CD8-positive, alpha-beta memory T cell (primary cell): ENCODE measurements at regions not wholly inside any gene's neighbourhood (a gene's known extent, or its start where the extent isn't known, plus 50 kb on each side); places are given as distances from the start of the nearest gene placed in this dataset.

Source experiments
- CTCF ChIA-PET: fragments of 350-600 bp; sonication (Branson Sonifier 250); formaldehyde crosslinking; loops from one replicate; lab custom pipeline; 2021; ENCODE audit warnings: antibody characterized with exemption; lab: Charles Lee
- POLR2A ChIA-PET: fragments of 350-600 bp; sonication (Branson Sonifier 250); formaldehyde crosslinking; loops from one replicate; lab custom pipeline; 2021; ENCODE audit warnings: antibody characterized with exemption; lab: Charles Lee
- DNase-seq, 5 donors: peaks; one replicate each; pipeline versions ENCODE4 v3.0.0 to v3.0.0-alpha.2; 2020 to 2022; ENCODE audit warnings: mixed read lengths in 1 of 5
- H3K27ac ChIP-seq: one replicate; pipeline ENCODE4 v1.7.0; 2013; ENCODE audit warnings: low read depth, mild to moderate bottlenecking, low read length, moderate library complexity
- H3K27me3 ChIP-seq: 2 replicates; pipeline ENCODE4 v1.7.0; 2013; ENCODE audit warnings: low read length, mild to moderate bottlenecking; ENCODE audit not compliant: insufficient read depth, poor library complexity, severe bottlenecking
- H3K36me3 ChIP-seq: 2 replicates; pipeline ENCODE4 v1.7.0; 2013; ENCODE audit warnings: mild to moderate bottlenecking, low read length, moderate library complexity; ENCODE audit not compliant: insufficient read depth
- H3K4me1 ChIP-seq: 2 replicates; pipeline ENCODE4 v1.7.0; 2013; ENCODE audit warnings: mild to moderate bottlenecking, low read length, moderate library complexity; ENCODE audit not compliant: insufficient read depth
- H3K4me3 ChIP-seq: 2 replicates; pipeline ENCODE4 v1.7.0; 2013; ENCODE audit warnings: mild to moderate bottlenecking, low read length
- H3K9me3 ChIP-seq: 2 replicates; pipeline ENCODE4 v1.7.0; 2013; ENCODE audit warnings: mild to moderate bottlenecking, low read length
- H3K27ac Mint-ChIP-seq, 8 donors: one replicate each; pipeline ENCODE4 v1.8.0; 2020 to 2021; ENCODE audit warnings: mixed read lengths in 8 of 8, mild to moderate bottlenecking in 6 of 8, inconsistent platforms in 3 of 8, moderate library complexity in 3 of 8
- H3K27me3 Mint-ChIP-seq, 2 donors: one replicate each; pipeline ENCODE4 v1.8.0; 2020 to 2021; ENCODE audit warnings: mixed read lengths in 2 of 2, mild to moderate bottlenecking in 1 of 2, moderate library complexity in 1 of 2
- H3K36me3 Mint-ChIP-seq, 3 donors: one replicate each; pipeline ENCODE4 v1.8.0; 2020 to 2021; ENCODE audit warnings: mixed read lengths in 3 of 3, inconsistent platforms in 1 of 3, mild to moderate bottlenecking in 1 of 3
- H3K4me1 Mint-ChIP-seq, 3 donors: one replicate each; pipeline ENCODE4 v1.8.0; 2020 to 2021; ENCODE audit warnings: mixed read lengths in 3 of 3, inconsistent platforms in 1 of 3, mild to moderate bottlenecking in 1 of 3
- H3K4me3 Mint-ChIP-seq, 7 donors: one replicate each; pipeline ENCODE4 v1.8.0; 2020 to 2021; ENCODE audit warnings: mixed read lengths in 7 of 7, mild to moderate bottlenecking in 6 of 7, moderate library complexity in 4 of 7, inconsistent platforms in 2 of 7
- H3K9me3 Mint-ChIP-seq, 5 donors: one replicate each; pipeline ENCODE4 v1.8.0; 2020 to 2022; ENCODE audit warnings: mixed read lengths in 5 of 5, mild to moderate bottlenecking in 3 of 5, moderate library complexity in 2 of 5, inconsistent platforms in 1 of 5

GRCh38 chr11:29432719-29433325 lies 584.0 kb downstream of the KCNA4 start:
- CTCF ChIA-PET: no interaction called here
- POLR2A ChIA-PET: no interaction called here
- DNase-seq: no peak

GRCh38 chr11:29405305-29405704 lies 611.5 kb downstream of the KCNA4 start:
- Mint-ChIP-seq H3K4me1 (no peaks in the 10 kb centered on the region), H3K27ac (no peak overlapping the region), H3K4me3 (no peak overlapping the region), H3K36me3 (no peaks in the 10 kb centered on the region), H3K9me3 (peaks cover 0 to 32% (median 1%) of the 10 kb centered on the region in 5 donors), H3K27me3 (no peaks in the 10 kb centered on the region)
- no peak for DNase-seq
- Histone ChIP-seq H3K36me3 (no peaks in the 10 kb centered on the region), H3K27ac (no peak overlapping the region), H3K4me1 (no peaks in the 10 kb centered on the region), H3K27me3 (no peaks in the 10 kb centered on the region), H3K9me3 (no peaks in the 10 kb centered on the region), H3K4me3 (no peak overlapping the region)
- ChIA-PET CTCF (no interaction called here), POLR2A (no interaction called here)

More at GRCh38 chr11:29432719-29433325, 584.0 kb downstream of the KCNA4 start:
- no peaks in the 10 kb centered on the region for H3K9me3 ChIP-seq
- Mint-ChIP-seq H3K27me3 (no peaks in the 10 kb centered on the region), H3K4me1 (no peaks in the 10 kb centered on the region), H3K27ac (no peak overlapping the region), H3K4me3 (no peak overlapping the region), H3K36me3 (no peaks in the 10 kb centered on the region), H3K9me3 (peaks cover 0 to 9% (median 2%) of the 10 kb centered on the region in 5 donors)
- no peaks in the 10 kb centered on the region for H3K4me1 ChIP-seq
- H3K27me3 ChIP-seq: no peaks in the 10 kb centered on the region
- H3K27ac ChIP-seq: no peak overlapping the region
- no peak overlapping the region for H3K4me3 ChIP-seq
- H3K36me3 ChIP-seq: no peaks in the 10 kb centered on the region

- no peaks in the 10 kb centered on the region for H3K4me1 ChIP-seq
- no peaks in the 10 kb centered on the region for H3K36me3 ChIP-seq
- ChIA-PET CTCF (no interaction called here), POLR2A (no interaction called here)
- H3K9me3 ChIP-seq: no peaks in the 10 kb centered on the region
- H3K27me3 ChIP-seq: no peaks in the 10 kb centered on the region
- peaks cover 0 to 2% (median 0%) of the 10 kb centered on the region in 3 donors for H3K36me3 Mint-ChIP-seq
- H3K4me3 ChIP-seq: no peak overlapping the region
- H3K27me3 Mint-ChIP-seq: no peaks in the 10 kb centered on the region
- peaks cover 0 to 13% (median 7%) of the 10 kb centered on the region in 5 donors for H3K9me3 Mint-ChIP-seq
- H3K4me1 Mint-ChIP-seq: no peaks in the 10 kb centered on the region
- H3K27ac Mint-ChIP-seq: no peak overlapping the region
- no peak overlapping the region for H3K4me3 Mint-ChIP-seq
- no peak overlapping the region for H3K27ac ChIP-seq
- no peak for DNase-seq
These were observed 621.2 kb downstream of the KCNA4 start for GRCh38 chr11:29395555-29396072.

GRCh38 chr11:29389793-29390192 lies 627.0 kb downstream of the KCNA4 start:
- H3K27ac Mint-ChIP-seq: no peak overlapping the region
- Histone ChIP-seq H3K9me3 (no peaks in the 10 kb centered on the region), H3K27ac (no peak overlapping the region), H3K27me3 (no peaks in the 10 kb centered on the region), H3K4me3 (no peak overlapping the region), H3K4me1 (no peaks in the 10 kb centered on the region), H3K36me3 (no peaks in the 10 kb centered on the region)
- no peaks in the 10 kb centered on the region for H3K4me1 Mint-ChIP-seq
- no peaks in the 10 kb centered on the region for H3K36me3 Mint-ChIP-seq
- no peaks in the 10 kb centered on the region for H3K27me3 Mint-ChIP-seq
- CTCF ChIA-PET: no interaction called here
- no peak overlapping the region for H3K4me3 Mint-ChIP-seq
- DNase-seq: no peak
- peaks cover 0 to 18% (median 5%) of the 10 kb centered on the region in 5 donors for H3K9me3 Mint-ChIP-seq
- POLR2A ChIA-PET: no interaction called here

- ChIA-PET POLR2A (no interaction called here), CTCF (no interaction called here)
- Histone ChIP-seq H3K36me3 (no peaks in the 10 kb centered on the region), H3K4me1 (no peaks in the 10 kb centered on the region), H3K27me3 (no peaks in the 10 kb centered on the region), H3K27ac (no peak overlapping the region), H3K4me3 (no peak overlapping the region), H3K9me3 (no peaks in the 10 kb centered on the region)
- Mint-ChIP-seq H3K27me3 (no peaks in the 10 kb centered on the region), H3K36me3 (peaks cover 0 to 2% (median 0%) of the 10 kb centered on the region in 3 donors), H3K4me3 (no peak overlapping the region), H3K9me3 (peaks cover 14 to 32% (median 17%) of the 10 kb centered on the region in 5 donors), H3K27ac (no peak overlapping the region), H3K4me1 (no peaks in the 10 kb centered on the region)
- DNase-seq: no peak
These were observed 643.1 kb downstream of the KCNA4 start for GRCh38 chr11:29373725-29374124.

GRCh38 chr11:29368126-29368525 lies 648.7 kb downstream of the KCNA4 start:
- Mint-ChIP-seq H3K9me3 (peaks cover 5 to 20% (median 18%) of the 10 kb centered on the region in 5 donors), H3K36me3 (no peaks in the 10 kb centered on the region), H3K27ac (no peak overlapping the region), H3K27me3 (no peaks in the 10 kb centered on the region), H3K4me1 (no peaks in the 10 kb centered on the region), H3K4me3 (no peak overlapping the region)
- no peak for DNase-seq
- Histone ChIP-seq H3K4me3 (no peak overlapping the region), H3K36me3 (no peaks in the 10 kb centered on the region), H3K4me1 (no peaks in the 10 kb centered on the region), H3K27me3 (no peaks in the 10 kb centered on the region), H3K9me3 (no peaks in the 10 kb centered on the region), H3K27ac (no peak overlapping the region)
- CTCF ChIA-PET: no interaction called here
- POLR2A ChIA-PET: no interaction called here

GRCh38 chr11:29364006-29364405 lies 652.8 kb downstream of the KCNA4 start:
- H3K27ac ChIP-seq: no peak overlapping the region
- H3K4me3 ChIP-seq: no peak overlapping the region
- DNase-seq: no peak
- H3K4me3 Mint-ChIP-seq: no peak overlapping the region
- H3K27ac Mint-ChIP-seq: no peak overlapping the region
- H3K36me3 Mint-ChIP-seq: no peaks in the 10 kb centered on the region
- H3K4me1 ChIP-seq: no peaks in the 10 kb centered on the region
- H3K9me3 ChIP-seq: no peaks in the 10 kb centered on the region
- CTCF ChIA-PET: no interaction called here
- no peaks in the 10 kb centered on the region for H3K4me1 Mint-ChIP-seq
- no peaks in the 10 kb centered on the region for H3K27me3 Mint-ChIP-seq
- peaks cover 4 to 18% (median 9%) of the 10 kb centered on the region in 5 donors for H3K9me3 Mint-ChIP-seq
- POLR2A ChIA-PET: no interaction called here
- H3K36me3 ChIP-seq: no peaks in the 10 kb centered on the region
- H3K27me3 ChIP-seq: no peaks in the 10 kb centered on the region

GRCh38 chr11:29361369-29361768 lies 655.5 kb downstream of the KCNA4 start:
- no peaks in the 10 kb centered on the region for H3K36me3 Mint-ChIP-seq
- no peak overlapping the region for H3K4me3 Mint-ChIP-seq
- Histone ChIP-seq H3K4me3 (no peak overlapping the region), H3K27ac (no peak overlapping the region), H3K4me1 (no peaks in the 10 kb centered on the region), H3K36me3 (no peaks in the 10 kb centered on the region), H3K9me3 (no peaks in the 10 kb centered on the region), H3K27me3 (no peaks in the 10 kb centered on the region)
- no peak for DNase-seq
- ChIA-PET CTCF (no interaction called here), POLR2A (no interaction called here)
- no peaks in the 10 kb centered on the region for H3K4me1 Mint-ChIP-seq
- peaks cover 4 to 14% (median 8%) of the 10 kb centered on the region in 5 donors for H3K9me3 Mint-ChIP-seq
- no peaks in the 10 kb centered on the region for H3K27me3 Mint-ChIP-seq
- H3K27ac Mint-ChIP-seq: no peak overlapping the region
